NCI-H2171 treated with DMSO at 0.1 percent for 48 hours (cell line): ENCODE measurements at regions not wholly inside any gene's neighbourhood (a gene's known extent, or its start where the extent isn't known, plus 50 kb on each side); places are given as distances from the start of the nearest gene placed in this dataset.
A peak's percentile ranks its signal among the peaks of the same experiment; 100 is the strongest.

Source experiments
- DNase-seq: peaks from one replicate; lab custom pipeline; 2025; lab: John Stamatoyannopoulos, UW

DNA sequence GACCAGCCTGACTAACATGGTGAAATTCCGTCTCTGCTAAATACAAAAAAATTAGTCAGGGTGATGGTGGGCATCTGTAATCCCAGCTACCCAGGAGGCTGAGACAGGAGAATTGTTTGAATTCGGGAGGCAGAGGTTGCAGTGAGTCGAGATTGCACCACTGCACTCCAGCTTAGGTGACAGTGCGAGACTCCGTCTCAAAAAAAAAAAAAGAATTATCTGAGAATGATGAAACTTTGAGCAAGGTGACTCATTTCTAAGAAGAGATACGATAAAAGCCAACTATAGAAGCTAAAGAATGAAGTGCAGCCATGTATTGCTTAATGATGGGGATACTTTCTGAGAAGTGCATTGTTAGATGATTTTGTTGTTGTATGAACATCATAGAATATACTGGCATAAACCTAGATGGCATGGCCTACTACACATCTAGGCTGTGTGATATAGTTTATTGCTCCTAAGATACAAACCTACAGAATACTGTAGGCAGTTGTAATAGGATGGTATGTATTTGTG lies 64.7 kb downstream of the SNRPE start:
- DNase-seq, result no peak

DNA sequence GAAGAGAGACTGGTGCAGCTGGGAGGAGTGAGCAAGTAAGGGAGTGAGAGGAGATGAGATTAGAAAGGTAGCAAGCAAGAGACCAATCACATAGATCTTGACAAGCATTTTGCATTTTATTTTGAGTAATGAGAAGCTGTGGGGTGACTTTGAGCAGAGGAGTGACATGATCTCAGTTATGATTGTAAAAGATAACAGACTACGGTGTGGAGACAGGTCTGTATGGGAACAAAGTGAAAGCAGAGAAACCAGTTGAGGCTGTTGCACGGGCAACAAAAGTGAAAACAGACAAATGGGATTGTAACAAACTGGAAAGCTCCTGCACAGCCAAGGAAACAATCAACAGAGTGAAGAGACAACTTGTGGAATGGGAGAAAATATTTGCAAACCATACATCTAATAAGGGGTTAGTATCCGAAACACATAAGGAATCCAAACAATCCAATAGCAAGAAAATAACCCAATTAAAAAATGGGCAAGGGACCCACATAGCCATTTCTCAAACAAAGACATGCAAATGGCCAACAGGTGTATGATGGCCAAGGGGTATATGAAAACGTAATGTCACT lies 68.4 kb downstream of the SNRPE start:
- DNase-seq, result no peak

DNA sequence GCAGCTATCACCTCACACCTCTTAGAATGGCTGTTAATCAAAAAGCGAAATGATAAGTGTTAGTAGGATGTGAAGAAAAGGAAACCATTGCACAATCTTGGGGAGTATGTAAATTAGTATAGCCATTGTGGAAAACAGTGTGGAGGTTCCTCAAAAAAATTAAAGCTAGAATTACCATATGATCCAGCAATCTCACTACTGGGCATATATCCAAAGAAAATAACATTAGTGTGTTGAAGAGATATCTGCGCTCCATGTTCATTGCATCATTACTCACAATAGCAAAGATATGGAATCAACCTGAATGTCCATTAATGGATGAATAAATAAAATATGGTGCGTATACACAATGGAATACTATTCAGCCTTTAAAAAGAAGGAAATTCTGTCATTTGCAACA lies 68.9 kb downstream of the SNRPE start:
- no peak for DNase-seq

DNA sequence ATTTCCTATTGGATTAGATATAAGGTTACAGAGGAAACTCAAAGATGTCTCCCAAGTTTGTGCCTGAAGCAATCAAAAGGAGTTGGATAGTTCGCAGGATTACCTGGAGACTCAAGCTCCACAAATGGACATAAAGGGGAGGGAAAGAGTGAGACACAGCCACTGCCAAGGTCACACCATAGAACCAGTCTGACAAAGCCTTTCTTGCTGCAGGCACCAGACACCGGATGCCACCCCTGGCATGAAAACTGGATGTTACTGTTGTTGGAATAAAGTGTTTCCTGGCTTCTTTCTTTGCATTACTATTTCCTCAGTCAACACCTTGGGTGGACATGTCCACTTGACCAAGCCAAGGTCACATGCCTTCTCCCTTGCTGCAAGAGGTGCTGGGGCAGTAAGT lies 70.6 kb downstream of the SNRPE start:
- DNase-seq, result no peak

DNA sequence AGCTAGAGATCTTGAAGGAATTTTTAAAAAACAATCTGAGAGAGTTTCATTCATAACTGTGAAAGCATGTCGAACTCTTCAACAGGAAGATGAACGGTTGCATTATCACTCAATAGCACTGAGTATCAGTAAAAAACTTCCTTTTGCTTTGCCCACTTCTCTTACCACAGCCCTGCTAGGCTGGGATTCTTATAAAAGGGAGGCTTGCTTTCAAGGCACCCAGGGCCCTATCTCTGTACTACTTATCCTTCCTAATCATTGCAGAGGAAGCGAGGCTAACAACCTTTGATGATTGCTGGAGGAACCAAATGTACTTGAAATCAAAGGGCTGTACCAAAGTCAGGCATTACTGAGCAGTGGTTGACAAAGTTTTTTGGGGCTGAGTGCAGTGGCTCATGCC lies 71.2 kb downstream of the SNRPE start:
- no peak for DNase-seq

DNA sequence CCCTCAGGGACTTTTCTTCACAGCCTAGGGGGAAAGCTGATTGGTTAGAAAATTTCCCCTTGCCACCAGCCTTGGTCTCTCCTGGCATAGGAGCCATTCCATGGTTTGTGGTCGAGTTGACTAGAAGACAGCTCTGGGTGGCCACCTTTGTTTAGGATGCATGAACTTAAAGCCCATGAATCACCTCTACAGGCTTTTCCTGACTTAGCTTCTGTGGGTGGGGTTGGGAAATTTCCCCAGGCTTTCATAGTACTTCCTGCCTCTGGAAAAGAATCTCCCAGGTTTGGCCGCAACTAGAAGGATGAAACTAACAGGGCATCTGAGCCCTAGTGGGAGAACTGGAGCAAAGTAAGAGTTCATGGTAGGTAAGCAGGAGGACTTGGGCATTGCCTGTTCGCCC lies 72.6 kb downstream of the SNRPE start:
- no peak for DNase-seq

DNA sequence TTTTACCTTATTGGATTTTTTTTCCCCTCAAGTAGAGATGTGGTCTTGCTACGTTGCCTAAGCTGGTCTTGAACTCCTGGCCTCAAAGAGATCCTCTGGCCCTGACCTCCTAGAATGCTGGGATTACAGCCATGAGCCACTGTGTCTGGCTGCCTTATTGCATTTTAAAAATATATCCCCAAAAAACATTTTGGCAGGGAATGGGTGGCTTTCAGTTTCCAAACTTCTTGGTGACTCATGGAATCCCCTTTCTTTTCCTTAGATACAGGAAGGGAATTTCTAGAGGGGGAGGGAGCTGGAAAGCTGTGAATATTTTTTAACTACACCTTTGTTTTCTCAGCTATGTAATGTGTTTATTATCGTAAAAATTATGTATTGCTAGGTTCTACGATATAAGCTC lies 73.3 kb downstream of the SNRPE start:
- DNase-seq, result no peak

DNA sequence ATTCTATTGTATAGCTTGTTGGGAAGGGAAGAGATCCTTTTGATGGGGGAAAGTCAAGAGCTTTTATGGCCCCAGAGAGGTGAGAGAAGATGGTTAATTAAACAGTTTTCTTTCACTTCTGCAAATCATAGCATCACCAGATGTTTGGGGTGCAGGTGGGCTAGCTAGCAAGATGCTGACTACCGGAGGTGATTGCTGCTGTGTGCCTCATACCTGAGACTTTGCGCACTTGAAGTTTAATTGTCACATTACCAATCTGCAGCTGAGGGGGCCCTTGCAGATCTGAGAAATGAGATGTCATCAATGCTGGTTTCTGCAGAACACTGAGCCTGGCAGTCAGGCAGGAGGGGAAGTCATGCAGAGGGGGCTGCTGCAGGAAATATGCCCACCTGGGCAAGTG lies 73.9 kb downstream of the SNRPE start:
- no peak for DNase-seq

DNA sequence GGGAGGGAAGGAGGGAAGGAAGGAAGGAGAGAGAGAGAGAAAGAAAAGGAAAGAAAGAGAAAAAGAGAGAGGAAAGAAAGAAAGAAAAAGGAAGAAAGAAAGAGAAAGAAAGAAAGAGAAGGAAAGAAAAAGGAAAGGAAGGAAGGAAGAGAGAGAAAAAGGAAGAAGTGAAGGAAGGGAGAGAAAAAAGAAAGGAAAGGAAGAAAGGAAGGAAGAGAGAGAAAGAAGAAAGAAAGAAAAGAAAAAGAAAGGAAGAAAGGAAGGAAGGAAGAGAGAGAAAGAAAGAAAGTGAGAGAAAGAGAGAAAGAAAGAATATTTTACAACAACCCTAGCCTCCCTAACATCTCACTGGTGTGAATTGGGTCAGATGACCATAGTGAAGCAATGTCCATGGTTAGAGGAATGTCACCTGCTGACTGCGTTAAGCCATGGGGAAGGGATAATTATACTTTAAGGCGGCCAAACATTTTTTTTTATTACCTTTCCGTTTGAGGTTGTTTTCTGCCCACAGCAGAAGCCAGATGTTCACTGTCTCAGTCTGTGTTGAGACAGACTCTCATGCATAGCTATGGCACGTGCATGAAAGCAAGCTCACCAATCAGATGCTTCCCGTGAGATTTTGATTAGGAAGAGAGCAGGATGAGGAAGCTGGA lies 76.4 kb downstream of the SNRPE start:
- peak; percentile 37 for DNase-seq

DNA sequence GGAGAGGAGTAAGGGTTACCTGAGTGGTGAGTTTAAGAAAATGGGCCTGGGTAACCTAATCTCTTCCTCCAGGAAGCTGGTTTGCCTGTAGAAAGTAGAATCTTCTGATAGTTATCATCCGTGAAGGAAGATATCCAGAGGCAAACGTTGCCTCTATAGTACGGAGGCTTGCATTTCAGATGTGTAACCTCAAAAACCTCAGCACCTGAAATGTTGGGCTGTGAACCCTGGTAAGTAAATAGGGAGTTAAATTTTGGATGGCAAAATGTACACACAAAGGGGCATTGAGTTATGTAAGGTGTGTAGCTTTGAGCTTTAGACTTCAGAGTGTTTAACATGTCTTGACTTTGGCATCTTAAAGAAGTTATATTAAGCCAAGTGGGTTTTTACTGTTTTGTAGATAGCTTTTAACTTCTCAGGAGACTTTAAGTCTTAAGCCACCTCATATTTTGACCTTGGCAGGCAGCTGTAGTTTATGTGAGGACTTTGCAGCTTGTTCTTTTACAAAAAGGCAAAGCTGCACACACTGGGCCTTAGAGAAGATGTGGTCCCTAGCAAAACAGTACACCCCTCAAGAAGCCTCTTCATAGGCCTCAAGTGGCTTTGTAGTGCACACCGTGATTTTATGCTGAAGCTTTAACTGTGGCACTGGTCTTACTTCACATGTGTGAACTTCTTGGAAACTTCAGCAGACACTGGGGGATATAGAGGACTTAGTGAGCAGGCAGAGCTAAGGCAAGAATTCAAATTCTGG lies 83.4 kb downstream of the SNRPE start:
- no peak for DNase-seq

DNA sequence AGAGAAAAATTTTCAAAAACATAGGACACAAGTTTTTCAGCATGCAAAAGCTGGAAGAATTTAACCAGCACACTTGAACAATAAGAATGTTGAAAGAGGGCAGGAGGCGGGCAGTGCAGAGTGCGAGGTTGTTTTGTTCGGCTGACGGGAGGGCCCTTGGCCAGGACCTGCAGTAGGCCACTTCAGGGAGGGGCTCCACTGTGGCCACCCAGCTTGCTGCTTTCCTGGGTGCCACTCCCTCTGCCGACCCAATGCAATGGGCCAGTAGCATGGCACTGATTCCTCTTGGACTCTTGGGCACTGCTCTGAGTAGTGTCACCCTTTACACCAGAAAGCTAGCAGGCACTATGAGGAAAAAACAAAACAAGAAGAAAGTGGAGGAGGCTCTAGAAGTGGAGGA lies 92.9 kb downstream of the SNRPE start:
- DNase-seq, result no peak

DNA sequence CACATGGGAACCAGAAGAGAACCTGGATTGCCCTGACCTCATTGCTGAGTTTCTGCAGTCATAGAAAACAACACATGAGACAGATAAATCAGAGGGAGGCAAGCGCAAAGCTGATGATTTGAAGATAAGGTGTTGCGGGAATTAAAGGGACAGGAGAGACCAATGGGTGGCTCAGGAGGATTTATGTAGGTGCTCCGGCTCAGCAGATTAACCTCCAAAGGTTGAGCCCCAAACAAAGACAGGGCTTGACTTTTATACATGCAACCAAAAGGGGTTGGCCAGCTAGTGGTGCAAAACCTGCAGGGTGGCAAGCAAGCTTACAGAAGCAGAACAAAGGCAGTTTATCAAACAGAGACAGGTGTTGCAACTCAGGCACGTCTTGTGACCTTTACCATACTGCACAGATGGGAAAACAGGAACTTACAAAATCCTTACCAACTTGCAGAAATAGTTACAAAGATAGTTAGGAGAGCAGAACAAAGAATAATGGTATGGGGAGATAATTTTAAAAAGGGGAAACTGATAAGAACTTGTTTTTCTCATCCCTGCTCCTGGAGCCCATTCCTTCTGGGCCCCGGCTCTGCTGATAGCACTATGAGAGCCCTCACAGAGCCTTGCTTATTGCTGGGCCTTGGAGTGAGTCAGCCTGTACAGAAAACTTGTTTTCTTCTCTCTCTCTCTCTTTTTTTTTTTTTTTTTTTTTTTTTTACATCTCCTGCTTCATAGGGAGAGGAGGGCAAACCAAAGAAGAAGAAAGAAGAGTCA lies 93.6 kb downstream of the SNRPE start:
- no peak for DNase-seq

DNA sequence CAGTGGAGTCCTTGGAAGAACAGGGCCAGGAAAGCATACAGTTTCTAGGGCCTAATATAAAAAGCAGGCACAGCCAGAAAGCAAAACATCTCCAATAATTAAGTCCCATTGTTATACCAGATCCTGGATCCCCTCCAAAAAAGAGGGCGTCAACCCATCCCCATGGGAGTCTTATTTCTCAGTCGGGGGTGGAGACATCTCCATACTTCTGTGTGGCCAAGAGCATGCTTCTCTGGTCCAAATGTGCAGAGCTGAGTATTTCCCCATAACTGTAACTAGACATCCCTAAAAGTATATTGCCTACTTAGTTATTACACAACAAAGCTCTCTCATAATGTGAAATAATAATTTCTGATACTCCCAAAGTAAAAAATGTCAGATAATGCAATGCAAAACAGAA lies 104.2 kb upstream of the SOX13 start:
- DNase-seq, result no peak

DNA sequence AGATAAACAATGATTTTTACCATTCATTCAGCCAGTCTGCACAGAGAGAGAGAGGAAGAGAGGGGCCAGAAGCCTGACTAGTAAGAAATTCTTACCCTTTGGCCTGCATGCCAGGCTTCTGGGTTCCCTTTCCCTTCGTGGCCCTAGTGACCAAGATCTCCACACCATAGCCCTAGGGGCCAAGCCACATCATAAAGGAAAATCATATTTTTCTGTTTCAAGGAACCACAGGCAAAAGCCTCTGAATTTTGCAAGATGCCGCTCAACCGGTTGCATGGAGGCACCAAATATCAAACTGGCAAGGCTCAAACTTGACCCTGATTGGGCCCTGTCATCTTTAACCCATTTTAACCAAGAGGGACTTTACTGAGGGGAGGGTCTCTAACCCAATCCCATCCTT lies 103.1 kb upstream of the SOX13 start:
- no peak for DNase-seq

DNA sequence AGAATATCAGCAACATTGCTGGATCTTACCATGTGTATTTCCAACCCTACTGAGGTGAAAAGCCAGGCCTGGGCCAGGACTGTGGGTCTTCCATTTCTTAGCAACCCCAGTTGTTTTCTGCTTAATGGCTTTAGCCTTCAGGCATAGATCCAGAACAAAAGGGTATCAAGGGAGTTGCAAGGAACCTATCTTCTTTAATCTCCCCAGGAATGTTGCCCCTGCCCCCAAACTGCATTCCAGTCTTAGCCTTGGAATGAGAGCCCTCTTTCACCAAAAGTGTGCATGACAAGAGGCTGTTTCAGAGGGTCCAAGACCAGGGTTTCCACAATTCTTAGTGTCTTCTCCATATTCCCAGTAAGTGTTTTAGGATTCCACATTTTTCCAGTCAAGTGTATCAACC lies 87.9 kb upstream of the SOX13 start:
- DNase-seq, result no peak

DNA sequence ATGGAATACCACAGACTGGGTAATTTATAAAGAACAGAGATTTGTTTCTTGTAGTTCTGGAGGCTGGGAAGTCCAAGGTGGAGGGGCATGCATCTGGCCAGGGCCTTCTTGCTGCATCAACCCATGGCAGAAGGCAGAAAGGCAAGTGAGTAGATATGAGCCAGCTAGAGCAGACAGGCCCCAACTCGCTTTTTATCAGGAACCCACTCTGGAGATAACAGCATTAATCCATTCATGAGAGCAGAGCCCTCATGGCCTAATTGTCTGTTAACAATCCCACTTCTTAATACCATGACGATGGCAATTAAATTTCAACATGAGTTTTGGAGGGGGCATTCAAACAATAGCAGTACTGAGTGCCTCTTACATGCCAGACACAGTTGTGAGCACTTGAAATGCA lies 87.2 kb upstream of the SOX13 start:
- peak; percentile 41 for DNase-seq

DNA sequence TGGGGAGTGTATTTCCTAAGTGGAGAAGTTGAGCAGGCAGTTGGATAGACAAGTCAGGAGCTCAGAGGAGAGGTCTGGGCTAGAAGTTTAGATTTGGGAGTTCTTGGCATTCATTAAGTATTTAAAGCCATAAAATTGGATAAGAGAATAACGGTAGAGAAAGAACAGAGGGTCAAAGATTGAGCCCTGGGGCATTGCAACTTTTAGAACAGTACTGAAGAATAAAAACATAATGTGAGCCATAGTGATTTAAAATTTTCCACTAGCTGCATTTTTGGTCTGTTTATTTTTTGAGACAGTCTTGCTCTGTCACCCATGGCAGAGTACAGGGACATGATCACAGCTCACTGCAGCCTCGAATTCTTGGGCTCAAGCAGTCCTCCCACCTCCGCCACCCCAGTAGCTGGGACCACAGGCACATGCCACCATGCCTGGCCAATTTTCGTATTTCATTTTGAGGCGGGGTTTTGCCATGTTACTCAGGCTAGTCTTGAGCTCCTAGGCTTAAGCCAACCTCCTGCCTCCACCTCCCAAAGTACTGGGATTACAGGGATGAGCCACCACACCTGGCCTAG lies 85.9 kb upstream of the SOX13 start:
- DNase-seq, result no peak

DNA sequence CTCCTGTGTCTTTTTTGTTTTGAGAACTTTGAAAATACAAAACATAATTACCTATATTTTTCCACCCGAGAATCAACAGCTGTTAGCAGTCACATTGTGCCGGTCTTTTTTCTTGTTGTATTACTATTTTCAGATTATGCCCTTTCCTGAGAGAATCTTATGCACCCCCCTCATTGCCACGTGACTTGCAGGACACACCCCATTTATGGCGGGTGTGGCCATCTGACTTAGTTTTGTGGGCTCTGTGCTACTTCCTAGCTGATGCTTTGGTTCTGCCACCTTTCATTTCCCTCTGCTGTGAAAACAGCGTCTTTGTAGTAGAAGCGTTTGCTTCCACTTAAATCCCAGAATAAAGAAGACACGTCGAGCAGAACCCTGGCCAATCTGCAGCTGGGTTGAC lies 82.8 kb upstream of the SOX13 start:
- DNase-seq, result no peak

DNA sequence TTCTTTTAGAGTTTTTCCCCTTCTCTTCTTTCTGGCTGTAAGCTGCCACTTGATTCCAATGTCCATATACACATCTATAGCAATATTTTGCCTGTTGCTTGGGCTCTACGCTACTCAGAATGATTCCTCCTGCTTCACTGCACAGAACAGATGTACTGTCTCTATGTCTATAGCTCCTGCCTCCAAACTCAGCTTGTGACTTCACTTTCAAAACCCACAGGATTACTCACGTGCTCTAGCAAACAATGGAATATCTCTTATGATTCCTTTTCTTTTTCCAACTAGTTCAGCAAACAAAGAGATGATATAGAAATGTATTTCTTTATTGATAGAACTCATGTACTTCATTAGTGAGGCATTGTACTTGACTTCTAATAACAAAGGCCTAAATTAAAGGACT lies 80.5 kb upstream of the SOX13 start:
- peak; percentile 62 for DNase-seq

DNA sequence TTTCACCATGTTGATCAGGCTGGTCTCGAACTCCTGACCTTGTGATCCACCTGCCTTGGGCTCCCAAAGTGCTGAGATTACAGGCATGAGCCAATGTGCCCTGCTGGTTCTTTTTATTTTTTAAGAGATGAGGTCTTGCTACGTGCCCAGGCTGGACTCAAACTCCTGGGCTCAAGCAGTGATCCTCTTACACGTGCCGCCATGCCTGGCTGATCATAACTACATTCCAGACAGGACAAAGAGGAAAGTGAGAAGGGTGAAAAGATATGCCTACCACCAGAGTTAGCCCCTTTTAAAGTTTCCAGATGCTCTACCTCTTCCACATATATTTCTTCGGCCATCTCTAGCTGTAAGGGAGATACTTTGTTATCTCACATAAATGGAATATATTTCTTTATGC lies 79.7 kb upstream of the SOX13 start:
- DNase-seq, result no peak

DNA sequence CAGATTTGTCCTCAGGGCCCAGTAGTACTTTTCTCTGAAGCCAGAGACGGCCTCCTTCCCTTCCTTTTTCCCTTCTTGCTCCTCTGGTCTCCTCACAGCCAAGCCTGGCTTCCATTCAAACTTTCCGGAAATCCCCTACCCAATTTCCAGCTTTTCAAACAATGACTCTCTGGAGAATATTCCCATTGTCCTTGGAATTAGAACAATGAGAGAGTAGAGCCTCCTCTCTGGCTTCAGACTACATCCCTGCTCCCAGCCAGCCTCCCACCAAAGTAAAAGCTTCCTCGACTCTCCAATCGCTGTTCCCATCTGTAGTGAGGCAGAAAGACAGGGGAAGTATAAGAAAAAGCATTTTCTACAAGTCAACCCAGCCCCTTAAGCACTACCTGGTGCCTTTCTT lies 77.7 kb upstream of the SOX13 start:
- DNase-seq, result no peak

DNA sequence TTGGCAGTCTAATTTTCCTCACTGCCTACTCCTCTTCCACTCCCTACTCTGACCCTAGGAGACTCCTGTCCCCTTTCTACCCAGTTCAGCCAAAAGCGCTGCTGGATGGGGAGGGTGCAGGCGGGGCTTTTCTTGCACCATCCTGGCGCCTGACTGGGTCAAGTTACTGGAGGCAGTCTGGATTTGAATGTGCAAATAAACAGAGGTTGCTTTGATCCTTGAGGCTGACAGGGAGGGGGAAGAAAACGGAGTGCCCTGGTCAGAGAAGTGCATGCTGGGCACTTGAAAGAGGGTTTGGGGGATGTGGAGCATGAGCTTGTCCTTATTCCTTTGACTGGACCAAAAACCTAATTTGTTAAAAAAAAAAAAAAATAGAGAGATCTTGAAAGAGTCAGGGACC lies 76.8 kb upstream of the SOX13 start:
- DNase-seq, result peak; percentile 2
